GM21723 (cell line): ENCODE measurements at regions not wholly inside any gene's neighbourhood (a gene's known extent, or its start where the extent isn't known, plus 50 kb on each side); places are given as distances from the start of the nearest gene placed in this dataset.

ENCODE experiments used
- ATAC-seq: cut with Tn5 transposase; IDR thresholded peaks from one replicate; pipeline ENCODE4 v1.9.1; 2021; ENCODE audit warnings: mild to moderate bottlenecking, moderate library complexity; ENCODE audit not compliant: unreplicated experiment

- ATAC-seq = no peak
These were observed 196.1 kb upstream of the PACRGL start for GRCh38 chr4:20504146-20504545.

- ATAC-seq = no peak
These were observed 194.3 kb upstream of the PACRGL start for GRCh38 chr4:20505927-20506326.

- no peak for ATAC-seq
These were observed 193.4 kb upstream of the PACRGL start for GRCh38 chr4:20506827-20507226.

GRCh38 chr4:20509315-20509714 lies 190.9 kb upstream of the PACRGL start:
- no peak for ATAC-seq

- no peak for ATAC-seq
These were observed 188.0 kb upstream of the PACRGL start for GRCh38 chr4:20512033-20512792.

- ATAC-seq = no peak
These were observed 187.3 kb upstream of the PACRGL start for GRCh38 chr4:20512985-20513384.

- ATAC-seq = no peak
These were observed 179.4 kb upstream of the PACRGL start for GRCh38 chr4:20520901-20521300.

GRCh38 chr4:20528508-20528907 lies 171.8 kb upstream of the PACRGL start:
- ATAC-seq = no peak

GRCh38 chr4:20529691-20530090 lies 170.6 kb upstream of the PACRGL start:
- ATAC-seq = no peak

- ATAC-seq = no peak
These were observed 168.0 kb upstream of the PACRGL start for GRCh38 chr4:20532116-20532790.

GRCh38 chr4:20532871-20533870 lies 167.1 kb upstream of the PACRGL start:
- no peak for ATAC-seq

- ATAC-seq = no peak
These were observed 161.4 kb upstream of the PACRGL start for GRCh38 chr4:20538905-20539304.

- ATAC-seq = no peak
These were observed 157.1 kb upstream of the PACRGL start for GRCh38 chr4:20543131-20543530.

- no peak for ATAC-seq
These were observed 155.6 kb upstream of the PACRGL start for GRCh38 chr4:20544645-20545044.

GRCh38 chr4:20552004-20552403 lies 148.3 kb upstream of the PACRGL start:
- ATAC-seq = no peak

GRCh38 chr4:20554134-20554533 lies 146.1 kb upstream of the PACRGL start:
- no peak for ATAC-seq

- ATAC-seq = no peak
These were observed 135.1 kb upstream of the PACRGL start for GRCh38 chr4:20565075-20565721.

- ATAC-seq = no peak
These were observed 129.1 kb upstream of the PACRGL start for GRCh38 chr4:20570981-20571715.

GRCh38 chr4:20572976-20573375 lies 127.3 kb upstream of the PACRGL start:
- ATAC-seq = no peak

- ATAC-seq = no peak
These were observed 125.3 kb upstream of the PACRGL start for GRCh38 chr4:20574986-20575385.
